ENCODE measurements at regions not wholly inside any gene's neighbourhood (a gene's known extent, or its start where the extent isn't known, plus 50 kb on each side); places are given as distances from the start of the nearest gene placed in this dataset.

DNA sequence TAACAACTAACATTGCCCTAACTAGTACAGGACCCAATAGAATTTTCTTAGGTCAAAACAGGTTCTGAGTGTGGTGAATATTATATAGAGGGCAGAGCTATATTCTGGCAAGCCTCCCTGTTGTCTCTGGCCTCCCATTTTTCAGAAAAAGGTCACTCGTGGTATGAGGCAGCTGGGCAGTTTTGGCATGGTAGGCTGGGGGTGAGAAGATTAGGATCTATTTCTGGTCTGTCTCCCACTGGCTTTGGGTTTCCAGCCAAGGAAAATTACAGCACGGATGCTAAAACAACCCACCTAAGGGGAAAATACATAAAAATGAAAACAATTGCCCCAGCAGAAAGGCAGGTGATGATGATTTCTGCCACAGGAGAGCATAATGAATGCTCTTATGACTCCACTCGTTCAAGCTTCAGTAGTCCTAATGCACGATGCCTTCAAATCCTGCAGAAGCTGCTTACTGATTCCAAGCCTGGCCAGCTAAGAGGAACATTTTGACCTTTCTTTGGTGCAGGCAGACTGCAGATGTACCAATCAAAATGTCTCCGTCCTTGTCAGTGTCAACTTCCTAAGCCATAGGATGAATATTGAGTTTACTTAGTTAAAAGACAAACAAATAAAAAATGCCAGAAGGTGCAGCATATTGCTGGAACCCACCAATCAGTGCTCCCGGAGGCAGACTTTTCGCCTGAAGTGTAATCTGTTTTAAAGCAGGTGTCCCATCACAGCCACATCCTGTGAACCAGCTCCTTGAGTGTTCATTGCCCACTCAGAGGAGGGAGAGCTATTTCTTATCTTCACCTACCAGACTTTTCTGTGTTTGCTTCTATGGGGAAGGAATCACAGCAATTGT, 435.4 kb downstream of the ZSWIM6 start:
- Histone ChIP-seq H3K27ac (no peak overlapping the region), H3K27me3 (no peaks in the 10 kb centered on the region), H3K4me1 (no peaks in the 10 kb centered on the region), H3K9me3 (no peaks in the 10 kb centered on the region), H3K4me3 (no peak overlapping the region), H3K36me3 (no peaks in the 10 kb centered on the region)
- TF ChIP-seq POLR2A (IDR thresholded peaks at IDR 0.05) = no peak
- TF ChIP-seq POLR2AphosphoS5 (IDR thresholded peaks at IDR 0.05; ENCODE audit: insufficient read depth in 1 of 2, low read depth in 1 of 2) = no peak
- TF ChIP-seq, protein P1, sequence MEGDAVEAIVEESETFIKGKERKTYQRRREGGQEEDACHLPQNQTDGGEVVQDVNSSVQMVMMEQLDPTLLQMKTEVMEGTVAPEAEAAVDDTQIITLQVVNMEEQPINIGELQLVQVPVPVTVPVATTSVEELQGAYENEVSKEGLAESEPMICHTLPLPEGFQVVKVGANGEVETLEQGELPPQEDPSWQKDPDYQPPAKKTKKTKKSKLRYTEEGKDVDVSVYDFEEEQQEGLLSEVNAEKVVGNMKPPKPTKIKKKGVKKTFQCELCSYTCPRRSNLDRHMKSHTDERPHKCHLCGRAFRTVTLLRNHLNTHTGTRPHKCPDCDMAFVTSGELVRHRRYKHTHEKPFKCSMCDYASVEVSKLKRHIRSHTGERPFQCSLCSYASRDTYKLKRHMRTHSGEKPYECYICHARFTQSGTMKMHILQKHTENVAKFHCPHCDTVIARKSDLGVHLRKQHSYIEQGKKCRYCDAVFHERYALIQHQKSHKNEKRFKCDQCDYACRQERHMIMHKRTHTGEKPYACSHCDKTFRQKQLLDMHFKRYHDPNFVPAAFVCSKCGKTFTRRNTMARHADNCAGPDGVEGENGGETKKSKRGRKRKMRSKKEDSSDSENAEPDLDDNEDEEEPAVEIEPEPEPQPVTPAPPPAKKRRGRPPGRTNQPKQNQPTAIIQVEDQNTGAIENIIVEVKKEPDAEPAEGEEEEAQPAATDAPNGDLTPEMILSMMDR (IDR thresholded peaks at IDR 0.05) = no peak
- intact Hi-C loops (cut with DNase I) = loop anchor here (2.0 kb wide), 1 partner anchor 41 kb away; no protein-coding TSS in a partner anchor
- DNase-seq (ENCODE audit: extremely low spot score in 2 of 2) = no peak

DNA sequence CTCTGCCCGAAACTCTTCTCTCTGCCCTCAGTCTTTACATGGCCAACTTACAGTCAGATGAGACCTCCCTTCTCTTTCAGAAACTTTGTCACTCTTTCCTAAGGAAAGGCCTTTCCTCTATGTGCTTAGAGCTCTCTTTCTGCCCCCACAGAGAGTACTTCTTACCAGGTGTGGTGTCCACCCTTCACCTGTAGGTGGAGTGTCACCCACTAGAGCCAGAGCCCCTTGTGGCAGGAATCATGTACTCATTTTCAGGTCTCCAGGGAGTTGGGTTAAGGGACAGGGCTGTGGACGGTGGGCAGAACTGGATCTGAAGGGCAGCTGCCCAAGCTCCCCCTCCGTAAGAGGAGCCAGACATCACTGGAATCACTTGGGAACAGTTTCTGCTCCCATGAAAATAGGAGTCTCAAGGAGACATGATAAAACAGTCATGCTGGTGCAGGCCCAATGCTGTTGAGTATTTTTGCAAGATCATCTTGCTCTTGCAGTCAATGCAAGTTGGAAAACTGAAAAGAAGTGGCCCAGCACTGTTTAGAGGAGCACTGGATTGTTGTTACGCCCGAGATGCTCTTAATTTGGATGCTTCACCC, 436.7 kb downstream of the ZSWIM6 start:
- intact Hi-C loops (cut with DNase I) = loop anchor here (2.0 kb wide), 1 partner anchor 40 kb away; no protein-coding TSS in a partner anchor
- Histone ChIP-seq H3K27ac (no peak overlapping the region), H3K27me3 (no peaks in the 10 kb centered on the region), H3K4me3 (no peak overlapping the region), H3K9me3 (no peaks in the 10 kb centered on the region), H3K36me3 (no peaks in the 10 kb centered on the region), H3K4me1 (no peaks in the 10 kb centered on the region)
- DNase-seq (ENCODE audit: extremely low spot score in 2 of 2) = no peak
- TF ChIP-seq POLR2A (IDR thresholded peaks at IDR 0.05) = no peak
- TF ChIP-seq, protein P1 (IDR thresholded peaks at IDR 0.05) = no peak
- no peak for TF ChIP-seq POLR2AphosphoS5 (IDR thresholded peaks at IDR 0.05; ENCODE audit: insufficient read depth in 1 of 2, low read depth in 1 of 2)

DNA sequence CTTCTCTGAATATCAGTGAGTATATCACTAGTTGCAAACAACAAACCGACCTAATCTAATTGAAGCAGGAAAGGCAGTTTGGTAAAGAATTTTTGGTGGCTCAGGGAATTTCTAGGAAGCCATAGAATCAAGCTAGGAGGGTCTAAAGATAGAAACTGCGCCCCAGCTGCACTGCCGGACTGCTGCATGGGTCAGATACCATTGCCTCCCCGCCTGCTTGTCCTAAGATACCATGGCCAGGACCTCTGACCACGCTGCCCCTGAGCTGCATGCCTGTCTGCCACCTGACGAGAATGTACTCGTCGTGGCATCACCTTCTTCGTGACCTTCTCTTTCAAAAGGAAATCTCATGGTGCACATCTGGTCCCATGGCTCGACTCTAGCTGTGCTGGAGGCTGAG, 439.0 kb downstream of the ZSWIM6 start:
- no peak for DNase-seq (ENCODE audit: extremely low spot score in 2 of 2)
- H3K4me3 ChIP-seq = no peak overlapping the region
- H3K9me3 ChIP-seq = no peaks in the 10 kb centered on the region
- no peak overlapping the region for H3K27ac ChIP-seq
- H3K4me1 ChIP-seq = no peaks in the 10 kb centered on the region
- no peaks in the 10 kb centered on the region for H3K36me3 ChIP-seq
- intact Hi-C loops (cut with DNase I) = no loop called here
- TF ChIP-seq POLR2AphosphoS5 (IDR thresholded peaks at IDR 0.05; ENCODE audit: insufficient read depth in 1 of 2, low read depth in 1 of 2) (no peak), POLR2A (IDR thresholded peaks at IDR 0.05) (no peak)
- TF ChIP-seq, protein P1 (IDR thresholded peaks at IDR 0.05) = no peak
- H3K27me3 ChIP-seq = no peaks in the 10 kb centered on the region

DNA sequence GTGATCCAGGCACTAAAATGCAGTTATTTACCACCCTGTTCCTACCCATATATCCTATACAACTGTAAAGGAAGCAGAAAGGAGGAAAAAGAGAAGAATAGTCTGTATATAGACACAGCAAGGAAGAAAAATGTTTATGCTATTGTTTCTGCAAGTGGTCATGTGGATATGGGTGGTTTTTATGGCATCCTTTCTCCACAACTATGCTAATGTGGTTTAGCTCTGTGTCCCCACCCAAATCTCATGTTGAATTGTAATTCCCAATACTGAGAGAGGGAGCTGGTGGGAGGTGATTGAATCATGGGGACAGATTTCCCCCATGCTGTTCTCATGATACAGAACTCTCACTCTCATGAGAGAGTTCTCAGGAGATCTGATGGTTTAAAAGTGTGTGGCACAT, 439.8 kb downstream of the ZSWIM6 start:
- Histone ChIP-seq H3K4me3 (no peak overlapping the region), H3K36me3 (no peaks in the 10 kb centered on the region), H3K27ac (no peak overlapping the region), H3K9me3 (no peaks in the 10 kb centered on the region), H3K27me3 (no peaks in the 10 kb centered on the region), H3K4me1 (no peaks in the 10 kb centered on the region)
- DNase-seq (ENCODE audit: extremely low spot score in 2 of 2) = no peak
- intact Hi-C loops (cut with DNase I) = no loop called here
- TF ChIP-seq POLR2A (IDR thresholded peaks at IDR 0.05) (no peak), POLR2AphosphoS5 (IDR thresholded peaks at IDR 0.05; ENCODE audit: insufficient read depth in 1 of 2, low read depth in 1 of 2) (no peak)
- TF ChIP-seq, protein P1 (IDR thresholded peaks at IDR 0.05) = no peak

DNA sequence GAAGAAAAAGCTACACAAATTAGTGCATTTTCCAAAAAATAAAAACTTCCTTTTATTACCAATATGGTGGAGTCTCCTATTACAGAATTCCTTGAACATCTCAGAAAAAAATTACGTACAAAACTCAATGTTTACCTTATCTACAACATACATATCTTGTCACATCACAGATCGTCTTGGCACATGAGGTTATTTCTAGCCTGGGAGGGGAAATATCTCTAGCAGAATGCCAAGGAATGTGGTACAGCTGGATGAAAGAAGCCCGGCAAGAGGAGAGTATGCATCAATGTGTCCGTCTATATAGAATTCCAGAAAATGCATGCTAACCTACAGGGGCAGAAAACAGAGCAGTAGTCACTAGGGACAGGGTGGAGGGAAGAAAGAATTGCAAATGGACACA, 443.8 kb downstream of the ZSWIM6 start:
- TF ChIP-seq, protein P1 (IDR thresholded peaks at IDR 0.05) = no peak
- TF ChIP-seq POLR2AphosphoS5 (IDR thresholded peaks at IDR 0.05; ENCODE audit: insufficient read depth in 1 of 2, low read depth in 1 of 2) (no peak), POLR2A (IDR thresholded peaks at IDR 0.05) (no peak)
- H3K27ac ChIP-seq = no peak overlapping the region
- no peaks in the 10 kb centered on the region for H3K9me3 ChIP-seq
- H3K4me1 ChIP-seq = no peaks in the 10 kb centered on the region
- no peak for DNase-seq (ENCODE audit: extremely low spot score in 2 of 2)
- no peak overlapping the region for H3K4me3 ChIP-seq
- no peaks in the 10 kb centered on the region for H3K36me3 ChIP-seq
- intact Hi-C loops (cut with DNase I) = no loop called here
- H3K27me3 ChIP-seq = no peaks in the 10 kb centered on the region

All from vagina (tissue), 2 donors.